Karpas-422 (cell line): ENCODE measurements at regions not wholly inside any gene's neighbourhood (a gene's known extent, or its start where the extent isn't known, plus 50 kb on each side); places are given as distances from the start of the nearest gene placed in this dataset.

Source experiments
- DNase-seq: peaks from one replicate; pipeline ENCODE4 v3.0.0-alpha.2; 2015
- H2AFZ ChIP-seq: fragments of 200-600 bp; sonication (generic); 2 replicates; pipeline ENCODE4 v1.6.1; 2014; ENCODE audit warnings: antibody characterized with exemption, low read length, mixed read lengths
- H3K27ac ChIP-seq: fragments of 200-600 bp; sonication (generic); 2 replicates; pipeline ENCODE4 v1.5.1; 2014; ENCODE audit warnings: mild to moderate bottlenecking, low read length, moderate library complexity
- H3K27me3 ChIP-seq: fragments of 200-600 bp; sonication (generic); 2 replicates; pipeline ENCODE4 v1.6.1; 2014; ENCODE audit warnings: low read length, mixed read lengths
- H3K36me3 ChIP-seq: fragments of 200-600 bp; sonication (generic); 2 replicates; pipeline ENCODE4 v1.6.1; 2014; ENCODE audit warnings: low read length, mixed read lengths; ENCODE audit not compliant: insufficient read depth
- H3K4me1 ChIP-seq: fragments of 200-600 bp; sonication (generic); 2 replicates; pipeline ENCODE4 v1.6.1; 2014; ENCODE audit warnings: mild to moderate bottlenecking, low read length, mixed read lengths
- H3K4me2 ChIP-seq: fragments of 200-600 bp; sonication (generic); 2 replicates; pipeline ENCODE4 v1.6.1; 2014; ENCODE audit warnings: low read length, low read depth, mild to moderate bottlenecking; ENCODE audit not compliant: poor library complexity, severe bottlenecking
- H3K4me3 ChIP-seq: fragments of 200-600 bp; sonication (generic); 2 replicates; pipeline ENCODE4 v1.5.1; 2014; ENCODE audit warnings: mild to moderate bottlenecking, antibody characterized with exemption, low read length, mixed read lengths
- H3K79me2 ChIP-seq: fragments of 200-600 bp; sonication (generic); 2 replicates; pipeline ENCODE4 v1.6.1; 2014; ENCODE audit warnings: mild to moderate bottlenecking, low read length, mixed read lengths
- H3K9ac ChIP-seq: fragments of 200-600 bp; sonication (generic); 2 replicates; pipeline ENCODE4 v1.6.0; 2014; ENCODE audit warnings: low read length
- H3K9me2 ChIP-seq: fragments of 200-600 bp; sonication (generic), shearing (Covaris generic); replicated peaks from 2 replicates; pipeline ENCODE4 v1.6.0; 2014; ENCODE audit warnings: mild to moderate bottlenecking, low read length, moderate library complexity; ENCODE audit not compliant: insufficient read depth
- H3K9me3 ChIP-seq: fragments of 300-700, 200-600 bp; sonication (generic); 2 replicates; pipeline ENCODE4 v1.6.1; 2014; ENCODE audit warnings: low read length, mixed read lengths
- H4K20me1 ChIP-seq: fragments of 200-600 bp; sonication (generic); 2 replicates; pipeline ENCODE4 v1.6.1; 2014; ENCODE audit warnings: mild to moderate bottlenecking, antibody characterized with exemption, low read length, low read depth; ENCODE audit not compliant: insufficient read depth

DNA sequence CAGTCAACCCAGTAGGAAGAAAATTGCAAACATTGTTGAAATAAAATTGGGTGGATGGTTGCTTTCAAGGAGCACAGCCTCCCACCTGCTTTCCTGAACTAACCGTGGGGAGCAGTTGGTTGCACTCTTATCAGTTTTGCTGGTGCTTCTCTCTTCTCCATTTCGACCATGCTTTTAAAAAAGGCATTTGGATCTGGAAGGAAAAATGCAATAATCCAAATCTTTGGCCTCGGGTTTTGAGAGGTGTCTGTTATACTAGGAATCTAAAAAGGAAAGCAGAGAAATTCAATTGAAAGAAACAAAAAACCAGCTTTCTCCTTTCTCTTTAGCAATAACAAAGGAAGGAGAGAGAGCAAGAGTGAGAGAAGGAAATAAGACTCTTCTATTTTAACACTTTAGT is 113.6 kb upstream of the ARGLU1 start:
- Histone ChIP-seq H3K36me3 (no peaks in the 10 kb centered on the region), H3K27ac (no peak overlapping the region), H3K9me2 (no peaks in the 10 kb centered on the region), H2AFZ (no peak overlapping the region), H3K9ac (no peak overlapping the region), H3K4me3 (no peak overlapping the region), H3K27me3 (no peaks in the 10 kb centered on the region), H3K79me2 (no peaks in the 10 kb centered on the region), H3K9me3 (no peaks in the 10 kb centered on the region), H3K4me1 (no peaks in the 10 kb centered on the region), H3K4me2 (no peak overlapping the region), H4K20me1 (no peaks in the 10 kb centered on the region)
- no peak for DNase-seq

DNA sequence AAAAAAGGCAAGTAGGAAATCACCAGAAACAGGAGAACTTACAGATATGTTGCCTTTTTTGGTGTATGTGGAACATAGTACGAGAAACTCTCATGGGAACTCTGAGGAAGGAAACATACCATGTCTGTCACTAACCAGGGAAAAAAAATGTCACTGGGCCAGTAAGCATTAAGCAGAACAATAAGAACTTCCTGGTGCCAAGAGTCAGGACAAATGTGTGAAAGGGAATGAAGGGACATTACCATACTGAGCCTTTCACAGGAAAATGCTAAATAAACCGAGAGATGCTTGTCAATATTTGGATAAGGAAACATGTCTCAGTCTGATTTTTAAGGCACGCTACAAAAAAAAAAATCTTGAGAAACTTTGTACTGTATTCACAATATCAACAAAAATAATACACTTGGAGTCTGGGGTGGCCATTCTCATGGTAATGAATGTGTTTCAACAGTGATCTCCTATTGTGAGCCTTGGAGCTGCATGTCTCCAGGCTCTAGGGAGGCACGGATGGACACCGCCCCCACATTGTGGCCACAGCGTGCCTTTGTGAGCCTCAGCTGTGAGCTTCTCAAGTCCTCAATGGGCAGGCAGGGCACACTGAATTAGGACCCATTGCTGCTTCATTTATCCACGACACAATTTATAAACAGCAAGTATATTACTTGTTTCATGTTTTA is 113.0 kb upstream of the ARGLU1 start:
- Histone ChIP-seq H3K9ac (no peak overlapping the region), H3K4me1 (no peaks in the 10 kb centered on the region), H3K4me3 (no peak overlapping the region), H2AFZ (no peak overlapping the region), H3K9me2 (no peaks in the 10 kb centered on the region), H3K27ac (no peak overlapping the region), H3K79me2 (no peaks in the 10 kb centered on the region), H3K9me3 (no peaks in the 10 kb centered on the region), H3K36me3 (no peaks in the 10 kb centered on the region), H4K20me1 (no peaks in the 10 kb centered on the region), H3K4me2 (no peak overlapping the region), H3K27me3 (no peaks in the 10 kb centered on the region)
- DNase-seq = no peak

DNA sequence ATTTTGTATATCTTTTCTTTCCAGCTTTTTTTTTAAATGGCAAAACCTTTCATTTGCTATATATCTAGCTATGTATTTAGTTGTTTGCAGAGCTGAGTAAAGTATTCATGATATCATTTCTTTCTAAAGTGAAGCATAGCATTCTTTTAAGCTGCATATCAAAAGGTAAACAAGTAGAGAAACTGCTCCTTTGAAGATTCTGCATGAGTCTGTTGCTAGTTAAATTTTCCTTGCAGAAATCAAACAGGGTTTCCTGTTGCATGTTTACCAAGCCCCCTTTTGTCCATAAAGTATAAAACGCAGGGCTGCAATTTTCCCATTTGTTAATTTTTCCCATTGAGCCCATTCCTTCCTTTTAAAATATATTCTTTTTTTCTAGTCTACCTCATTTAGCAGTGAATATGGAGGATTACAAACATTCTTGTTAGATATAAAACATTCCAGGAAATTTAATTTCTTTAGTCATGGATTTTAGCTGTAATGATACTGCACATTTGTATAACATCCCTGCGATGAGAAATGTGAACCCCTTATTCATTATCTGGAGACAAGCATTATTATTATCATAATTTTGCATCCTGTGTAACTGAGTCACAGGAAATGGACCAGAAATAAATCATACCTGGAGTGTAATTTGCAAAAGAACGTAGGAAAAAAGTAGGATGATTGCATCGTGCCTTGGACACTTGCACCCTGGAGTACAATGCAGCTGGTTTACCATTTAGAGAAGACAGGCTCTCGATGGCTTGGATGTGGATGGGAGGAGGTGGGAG is 110.9 kb upstream of the ARGLU1 start:
- Histone ChIP-seq H3K9me3 (no peaks in the 10 kb centered on the region), H3K79me2 (no peaks in the 10 kb centered on the region), H4K20me1 (no peaks in the 10 kb centered on the region), H3K9ac (no peak overlapping the region), H3K4me2 (no peak overlapping the region), H3K27me3 (no peaks in the 10 kb centered on the region), H3K4me3 (no peak overlapping the region), H3K27ac (no peak overlapping the region), H3K9me2 (no peaks in the 10 kb centered on the region; the same call in 1 of the 2 replicates), H3K4me1 (no peaks in the 10 kb centered on the region), H3K36me3 (no peaks in the 10 kb centered on the region), H2AFZ (no peak overlapping the region)
- no peak for DNase-seq

DNA sequence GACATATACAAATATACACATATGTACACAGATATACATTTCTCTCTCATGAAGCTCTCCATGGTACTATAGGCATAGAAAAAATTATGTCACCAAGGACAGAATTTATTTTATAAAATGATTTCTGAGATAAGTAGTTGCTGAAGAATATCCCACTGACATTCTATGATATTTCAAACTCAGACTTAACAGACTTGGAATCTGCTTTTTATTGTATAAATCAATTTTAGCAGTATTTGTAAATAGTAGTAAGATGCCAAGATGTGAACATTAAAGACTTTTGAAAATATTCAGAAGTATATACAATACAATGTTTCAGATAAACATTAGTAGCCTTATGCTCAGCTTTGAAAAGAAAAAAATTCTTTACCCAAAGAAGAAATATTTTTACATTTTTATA is 107.4 kb upstream of the ARGLU1 start:
- Histone ChIP-seq H3K27me3 (no peaks in the 10 kb centered on the region), H3K4me3 (no peak overlapping the region), H2AFZ (no peak overlapping the region), H4K20me1 (no peaks in the 10 kb centered on the region), H3K79me2 (no peaks in the 10 kb centered on the region), H3K36me3 (no peaks in the 10 kb centered on the region), H3K4me1 (no peaks in the 10 kb centered on the region), H3K27ac (no peak overlapping the region), H3K9ac (no peak overlapping the region), H3K9me2 (no peaks in the 10 kb centered on the region; the same call in 1 of the 2 replicates), H3K4me2 (no peak overlapping the region), H3K9me3 (no peaks in the 10 kb centered on the region)
- DNase-seq = no peak

DNA sequence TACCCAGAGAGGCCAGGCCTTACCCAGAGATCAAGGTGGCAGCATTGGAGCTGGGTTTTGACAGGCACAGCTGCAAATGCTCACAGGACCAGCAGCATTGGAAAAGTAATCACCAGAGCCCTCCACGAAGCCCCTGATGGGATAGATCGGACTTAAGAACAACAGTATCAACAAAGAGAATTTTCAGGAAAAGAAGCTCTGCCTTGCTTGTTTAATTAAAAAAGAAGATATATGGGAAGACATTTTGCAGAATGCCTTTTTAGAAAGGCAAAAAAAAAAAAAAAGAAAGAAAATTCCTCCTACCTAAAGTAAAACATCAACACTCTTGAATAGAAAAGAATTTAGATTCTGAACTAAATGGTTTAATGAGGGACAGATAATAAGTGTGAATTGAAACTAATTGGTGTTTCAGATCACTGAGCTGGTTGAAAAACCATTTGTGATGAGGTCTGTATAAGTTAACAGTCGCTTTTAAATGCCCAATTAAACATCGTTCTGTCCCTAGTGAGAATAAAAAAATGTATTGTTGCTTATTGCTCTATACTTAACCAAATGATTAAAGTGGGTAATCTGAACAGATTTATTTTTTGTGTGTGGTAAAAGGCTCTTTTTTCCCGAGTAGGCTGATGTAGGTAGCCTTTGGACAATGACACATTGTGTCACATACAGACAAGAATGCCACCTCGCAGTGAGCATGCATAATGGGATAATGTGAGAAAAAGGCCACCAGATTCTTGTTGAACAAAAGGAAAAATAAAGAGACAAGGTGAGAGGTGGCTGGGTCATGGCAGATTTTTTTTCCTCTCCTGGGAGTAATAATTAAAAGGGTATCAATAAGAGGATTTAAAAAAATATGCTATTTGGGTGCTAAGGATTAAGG is 93.0 kb upstream of the ARGLU1 start:
- H3K27me3 ChIP-seq = no peaks in the 10 kb centered on the region
- no peaks in the 10 kb centered on the region for H3K9me3 ChIP-seq

DNA sequence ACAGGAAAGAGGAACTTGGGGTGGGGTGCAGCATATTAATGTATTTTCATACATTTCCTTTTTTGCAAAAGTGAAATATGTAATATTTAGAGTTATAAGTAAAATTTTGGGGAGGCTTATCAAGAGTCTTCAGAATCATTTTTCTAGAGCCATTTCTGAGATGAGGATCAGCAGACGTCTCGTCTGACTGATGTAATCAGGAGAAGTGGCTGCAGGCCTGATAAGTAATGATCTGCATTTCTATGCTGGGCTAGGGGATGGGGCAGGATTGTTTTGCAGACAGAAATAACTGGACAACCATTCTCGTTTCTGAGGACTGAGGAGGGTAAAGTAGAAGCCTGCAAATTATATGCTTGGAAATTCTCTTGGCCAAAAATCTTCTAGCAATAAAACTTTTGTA is 89.2 kb upstream of the ARGLU1 start:
- no peaks in the 10 kb centered on the region for H3K27me3 ChIP-seq
- no peaks in the 10 kb centered on the region for H3K9me2 ChIP-seq
- no peaks in the 10 kb centered on the region for H3K79me2 ChIP-seq
- no peaks in the 10 kb centered on the region for H3K9me3 ChIP-seq
- H4K20me1 ChIP-seq = no peaks in the 10 kb centered on the region
- H3K36me3 ChIP-seq = no peaks in the 10 kb centered on the region
- no peak overlapping the region for H3K4me2 ChIP-seq
- no peak overlapping the region for H3K4me3 ChIP-seq
- no peak overlapping the region for H3K27ac ChIP-seq
- no peak for DNase-seq
- H2AFZ ChIP-seq = no peak overlapping the region
- H3K4me1 ChIP-seq = no peaks in the 10 kb centered on the region
- H3K9ac ChIP-seq = no peak overlapping the region

More for the DNA sequence above, 93.0 kb upstream of the ARGLU1 start:
- Histone ChIP-seq H3K4me1 (no peaks in the 10 kb centered on the region), H3K4me3 (no peak overlapping the region), H3K4me2 (no peak overlapping the region), H3K9ac (no peak overlapping the region), H3K79me2 (no peaks in the 10 kb centered on the region), H3K36me3 (no peaks in the 10 kb centered on the region), H3K9me2 (no peaks in the 10 kb centered on the region), H4K20me1 (no peaks in the 10 kb centered on the region), H2AFZ (no peak overlapping the region), H3K27ac (no peak overlapping the region)
- no peak for DNase-seq

DNA sequence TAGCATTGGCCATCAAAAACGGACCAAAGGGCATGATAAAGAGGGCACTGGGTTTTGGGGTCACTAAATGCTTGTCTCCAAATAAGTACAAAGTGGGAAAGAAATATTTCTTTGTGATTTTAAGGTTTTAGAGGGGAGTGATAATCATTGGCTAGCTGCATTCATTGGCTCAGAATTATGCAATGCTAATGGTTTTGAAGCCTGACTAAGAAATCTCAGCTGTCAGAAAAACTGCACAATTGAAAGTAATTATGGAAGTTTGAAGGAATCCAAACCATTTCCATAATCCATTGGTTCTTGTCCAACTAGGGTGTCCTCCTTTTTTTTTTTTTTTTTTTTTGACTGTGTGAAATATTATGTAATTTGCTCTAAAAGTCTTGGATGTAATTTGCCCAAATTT is 88.2 kb upstream of the ARGLU1 start:
- no peaks in the 10 kb centered on the region for H3K27me3 ChIP-seq
- no peaks in the 10 kb centered on the region for H3K36me3 ChIP-seq
- no peak overlapping the region for H2AFZ ChIP-seq
- no peaks in the 10 kb centered on the region for H3K4me1 ChIP-seq
- H4K20me1 ChIP-seq = no peaks in the 10 kb centered on the region
- H3K9ac ChIP-seq = no peak overlapping the region
- H3K79me2 ChIP-seq = no peaks in the 10 kb centered on the region
- H3K4me2 ChIP-seq = no peak overlapping the region
- H3K9me3 ChIP-seq = no peaks in the 10 kb centered on the region
- no peak overlapping the region for H3K27ac ChIP-seq
- H3K9me2 ChIP-seq = no peaks in the 10 kb centered on the region
- H3K4me3 ChIP-seq = no peak overlapping the region
- DNase-seq = no peak

DNA sequence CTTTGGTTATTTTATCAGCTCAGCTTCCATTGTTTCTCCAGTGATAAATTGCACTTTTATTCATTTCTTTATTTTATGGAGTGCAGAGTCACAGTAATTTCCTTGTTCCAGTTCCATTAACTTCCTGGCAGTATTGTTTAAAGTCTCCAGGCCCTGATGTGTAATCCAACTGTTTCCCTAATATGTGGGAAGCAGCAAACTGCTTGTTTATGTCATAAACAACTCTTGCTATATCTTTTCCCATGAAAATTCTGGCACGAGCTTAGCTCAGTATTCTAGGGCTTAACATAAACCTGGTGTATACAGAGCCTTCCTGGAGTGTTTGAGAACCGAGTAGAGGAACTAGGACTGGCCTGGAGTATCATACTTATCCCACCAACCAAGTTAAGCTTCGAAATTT is 83.5 kb upstream of the ARGLU1 start:
- no peak for DNase-seq
- no peak overlapping the region for H2AFZ ChIP-seq
- no peak overlapping the region for H3K4me2 ChIP-seq

More for the DNA sequence above, 83.5 kb upstream of the ARGLU1 start:
- Histone ChIP-seq H3K79me2 (no peaks in the 10 kb centered on the region), H3K27me3 (no peaks in the 10 kb centered on the region), H3K9me2 (no peaks in the 10 kb centered on the region), H3K9ac (no peak overlapping the region), H3K36me3 (no peaks in the 10 kb centered on the region), H4K20me1 (no peaks in the 10 kb centered on the region), H3K4me3 (no peak overlapping the region), H3K27ac (no peak overlapping the region), H3K9me3 (no peaks in the 10 kb centered on the region), H3K4me1 (no peaks in the 10 kb centered on the region)
